GM21367 (cell line): ENCODE measurements at regions not wholly inside any gene's neighbourhood (a gene's known extent, or its start where the extent isn't known, plus 50 kb on each side); places are given as distances from the start of the nearest gene placed in this dataset.
A peak's percentile ranks its signal among the peaks of the same experiment; 100 is the strongest.
"Not testable (repeated sequence)": the region's sequence is repeated elsewhere in the genome, so short reads cannot be mapped to it uniquely, and the experiment has no call there.

ENCODE experiments used
- ATAC-seq: cut with Tn5 transposase; IDR thresholded peaks from one replicate; pipeline ENCODE4 v1.9.1; 2021; ENCODE audit not compliant: unreplicated experiment

DNA sequence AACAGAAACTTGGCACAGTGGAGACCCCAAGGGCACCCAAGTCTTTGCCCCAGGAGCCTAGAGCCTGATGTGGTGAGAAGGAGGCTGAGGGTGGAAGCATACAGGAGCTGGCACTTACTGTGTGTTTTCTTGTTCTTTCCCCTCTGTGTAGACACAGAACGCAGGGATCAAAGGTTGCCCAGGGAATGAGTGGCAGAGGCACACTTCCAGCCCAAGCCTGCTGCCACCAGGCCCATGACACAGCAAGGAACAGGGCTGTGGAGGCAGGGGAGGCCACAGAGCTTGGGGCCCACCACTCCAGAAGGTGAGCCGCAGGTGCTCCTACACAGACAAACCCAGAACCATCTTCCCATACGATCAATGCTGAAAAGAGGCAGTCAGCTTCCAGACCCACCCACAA is 73.9 kb upstream of the S1PR3 start:
- no peak for ATAC-seq

DNA sequence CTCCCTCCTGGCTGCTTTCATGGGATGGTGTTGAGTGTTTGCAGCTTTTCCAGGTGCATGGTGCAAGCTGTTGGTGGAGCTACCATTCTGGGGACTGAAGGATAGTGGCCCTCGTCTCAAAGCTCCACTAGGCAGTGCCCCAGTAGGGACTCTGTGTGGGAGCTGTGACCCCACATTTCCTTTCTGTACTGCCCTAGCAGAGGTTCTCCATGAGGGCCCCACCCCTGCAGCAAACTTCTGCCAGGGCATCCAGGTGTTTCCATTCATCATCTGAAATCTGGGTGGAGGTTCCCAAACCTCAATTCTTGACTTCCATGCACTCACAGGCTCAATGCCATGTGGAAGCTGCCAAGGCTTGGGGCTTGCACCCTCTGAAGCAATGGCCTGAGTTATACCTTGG is 72.7 kb upstream of the S1PR3 start:
- ATAC-seq = not testable (repeated sequence)

DNA sequence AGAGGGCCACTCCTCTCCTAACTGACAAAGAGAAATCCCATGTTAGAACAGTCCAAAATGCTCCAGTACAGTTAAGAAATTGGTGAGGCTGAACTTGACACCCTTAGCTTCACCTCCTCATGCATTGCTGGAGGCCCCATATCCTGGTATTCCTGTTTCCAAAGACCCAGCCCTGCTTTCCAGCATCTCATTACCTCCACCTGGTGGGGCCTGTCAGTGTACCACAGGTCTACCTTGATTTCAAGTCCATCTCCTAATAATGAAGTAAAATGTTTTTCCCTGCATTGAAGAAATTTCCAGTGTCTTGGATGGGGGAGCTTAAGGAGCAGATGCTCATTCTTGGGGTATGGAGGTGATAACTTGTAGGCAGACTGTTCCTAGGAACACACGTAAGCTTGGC is 70.6 kb upstream of the S1PR3 start:
- no peak for ATAC-seq

DNA sequence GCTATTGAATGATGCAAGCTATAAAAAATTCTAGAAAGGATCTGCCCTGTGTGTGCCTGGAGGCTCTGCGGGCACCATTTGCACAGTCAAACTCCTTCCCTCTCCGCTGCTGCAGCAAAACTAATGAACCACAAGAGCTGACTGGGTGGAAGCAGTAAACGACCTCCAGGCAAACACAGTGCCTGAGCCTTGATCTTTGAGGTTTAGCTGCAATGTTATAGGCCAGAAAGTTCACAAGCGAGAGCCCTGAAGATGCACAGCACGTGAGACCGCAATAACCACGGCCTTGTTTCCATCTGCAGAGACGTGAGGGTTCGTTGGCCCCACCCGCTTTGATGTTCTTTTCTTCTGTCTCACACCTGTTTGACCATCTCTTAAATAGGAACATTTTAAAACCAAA is 69.2 kb upstream of the S1PR3 start:
- ATAC-seq = no peak

DNA sequence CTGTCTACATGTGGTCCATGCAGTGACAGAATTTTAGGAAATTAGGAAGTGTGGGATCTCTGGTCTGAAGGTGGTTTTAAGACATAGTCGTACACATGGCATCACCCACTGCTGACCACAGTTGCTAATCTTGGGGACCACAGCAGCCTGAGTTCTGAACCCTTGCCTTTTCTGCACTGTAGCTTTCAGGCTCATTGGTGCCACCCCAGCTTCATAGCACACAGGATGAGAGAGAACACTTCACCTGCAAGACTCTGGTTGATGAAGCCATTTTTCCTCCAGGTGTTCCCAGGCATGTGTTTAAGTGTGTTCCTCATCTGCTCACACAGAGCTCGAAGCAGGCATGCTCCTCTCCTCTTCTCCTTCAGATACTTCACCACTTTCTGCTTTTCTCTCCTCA is 68.2 kb upstream of the S1PR3 start:
- ATAC-seq = no peak

DNA sequence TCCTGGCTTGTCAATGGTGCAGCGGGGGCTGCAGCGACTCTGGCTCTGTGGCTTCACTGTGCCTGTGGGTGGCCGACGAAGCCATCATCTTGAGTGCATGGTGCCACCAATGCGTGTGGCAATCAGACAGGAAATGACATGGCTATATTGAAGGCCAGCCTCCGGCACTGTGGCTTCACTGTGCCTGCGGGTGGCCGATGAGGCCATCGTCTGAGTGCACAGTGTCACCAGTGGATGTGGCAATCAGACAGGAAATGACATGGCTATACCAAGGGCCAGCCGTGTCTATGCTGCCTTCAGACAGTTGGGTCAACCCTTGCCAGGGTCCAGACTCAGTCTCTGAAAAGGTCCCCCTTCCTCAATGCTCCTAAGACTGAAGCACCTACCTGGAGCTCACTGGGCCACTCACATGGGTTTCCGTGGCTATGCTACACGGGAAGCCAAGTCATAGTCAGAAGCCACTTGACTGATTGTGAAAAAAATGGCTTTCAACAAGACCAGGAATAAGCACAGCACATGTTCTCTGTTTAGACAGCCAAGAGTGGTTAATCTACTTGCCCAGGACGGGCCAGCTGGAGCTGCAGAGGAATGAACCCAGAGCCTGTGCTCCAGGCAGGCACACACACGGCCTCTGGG is 67.5 kb upstream of the S1PR3 start:
- no peak for ATAC-seq

DNA sequence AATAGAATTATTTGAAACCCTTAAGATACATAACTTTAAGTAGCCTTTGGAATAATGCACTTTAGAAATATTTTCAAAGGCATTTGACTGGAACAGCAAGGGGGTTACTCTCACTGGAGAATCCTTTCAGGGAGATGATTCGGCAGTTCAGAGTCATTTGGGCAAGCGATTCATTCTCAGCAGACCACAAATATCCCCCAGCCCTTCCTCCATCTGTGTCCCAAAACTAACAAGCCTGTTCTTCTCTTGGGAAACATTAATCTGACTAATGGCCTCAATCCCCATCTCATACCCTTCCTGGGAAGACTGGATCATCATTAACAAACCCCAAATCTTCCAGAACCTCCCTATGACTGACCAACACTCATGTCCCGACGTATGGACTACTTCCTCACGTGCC is 65.8 kb upstream of the S1PR3 start:
- ATAC-seq = no peak

DNA sequence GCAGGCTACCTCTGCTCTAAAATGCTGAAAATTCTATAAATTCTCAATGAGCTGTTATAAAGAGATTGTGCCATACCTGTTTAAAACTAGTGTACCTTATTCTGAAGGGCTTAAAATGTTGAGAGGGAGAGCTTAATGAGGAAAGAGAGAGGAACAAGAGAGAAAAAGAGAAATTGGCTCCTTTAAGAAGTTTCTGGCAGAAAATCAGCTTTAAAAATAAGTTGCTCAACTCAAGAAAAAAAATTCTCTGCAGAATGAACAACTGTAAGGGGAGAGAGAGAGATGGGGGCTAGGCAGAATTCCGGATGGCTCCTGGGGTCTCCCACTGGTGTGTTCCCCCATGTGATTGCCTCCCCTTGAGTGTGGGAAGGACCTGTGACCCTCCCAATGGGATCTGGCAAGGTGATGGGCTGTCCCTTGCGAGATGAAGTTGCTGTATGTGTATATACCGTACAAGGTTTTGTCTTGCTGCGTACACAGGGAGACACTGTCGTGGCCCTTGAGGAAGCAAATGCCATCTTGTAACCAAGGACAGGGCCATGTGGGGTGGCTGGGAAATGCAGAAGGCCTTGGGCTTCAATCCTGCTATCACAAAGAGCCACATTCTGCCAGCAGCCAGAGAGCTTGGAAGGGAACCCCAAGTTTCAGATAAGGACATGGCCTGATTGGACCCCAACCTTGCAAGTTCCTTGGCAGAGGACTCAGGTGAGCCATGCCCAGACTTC is 64.3 kb upstream of the S1PR3 start:
- no peak for ATAC-seq

DNA sequence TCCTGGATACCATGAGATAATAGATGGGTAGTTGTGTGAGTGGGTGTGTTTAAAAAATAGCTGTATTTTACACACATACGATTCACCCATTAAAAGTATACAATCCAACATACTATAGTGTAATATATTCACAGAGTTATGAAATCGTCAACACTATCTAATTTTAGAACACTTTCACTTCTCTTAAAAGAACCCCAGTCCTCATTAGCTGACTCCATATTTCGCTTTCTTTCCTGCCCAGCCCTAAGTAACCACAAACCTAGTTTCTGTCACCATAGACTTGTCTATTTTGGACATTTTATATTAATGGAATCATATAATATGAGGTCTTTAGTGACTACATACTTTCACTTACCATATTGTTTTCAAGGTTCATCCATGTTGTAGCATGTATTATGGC is 63.8 kb upstream of the S1PR3 start:
- peak; percentile 74 for ATAC-seq

DNA sequence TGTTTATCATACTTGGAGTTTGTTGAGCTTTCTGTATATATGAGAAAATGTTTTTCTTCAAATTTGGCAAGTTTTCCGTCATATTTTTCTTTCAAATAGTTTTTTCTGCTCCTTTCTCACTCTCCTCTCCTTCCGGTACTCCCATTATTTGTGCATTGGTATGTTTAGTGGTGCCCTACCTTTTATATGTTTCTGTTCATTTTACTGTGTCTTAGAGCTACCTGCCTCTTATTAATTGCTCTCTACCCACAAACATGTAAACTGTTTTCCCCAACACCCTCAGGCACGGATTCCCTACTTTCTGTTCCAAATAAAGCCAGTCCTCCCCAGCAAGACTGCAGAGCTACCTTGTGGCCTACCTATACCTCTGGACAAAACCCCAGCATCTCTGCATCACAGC is 60.6 kb upstream of the S1PR3 start:
- ATAC-seq = no peak

DNA sequence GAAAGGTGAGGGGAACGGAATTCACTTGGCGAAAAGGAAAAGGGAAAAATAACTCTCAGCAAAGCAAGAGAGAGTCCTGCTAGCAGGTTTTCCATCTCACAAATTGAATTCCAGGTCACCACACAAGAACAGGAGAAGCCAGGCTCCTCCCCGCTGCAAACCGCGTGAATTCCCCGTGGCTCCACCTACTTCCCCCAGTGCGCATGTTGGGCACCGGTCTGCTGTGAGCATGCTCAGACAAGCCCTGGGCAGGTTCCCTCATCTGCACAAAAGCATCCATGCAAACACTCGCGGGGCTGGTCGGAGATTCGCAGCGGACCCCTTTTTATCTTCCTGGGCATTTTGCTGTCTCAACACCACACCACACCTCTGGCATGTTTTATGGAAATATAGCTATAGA is 58.5 kb upstream of the S1PR3 start:
- ATAC-seq = no peak

DNA sequence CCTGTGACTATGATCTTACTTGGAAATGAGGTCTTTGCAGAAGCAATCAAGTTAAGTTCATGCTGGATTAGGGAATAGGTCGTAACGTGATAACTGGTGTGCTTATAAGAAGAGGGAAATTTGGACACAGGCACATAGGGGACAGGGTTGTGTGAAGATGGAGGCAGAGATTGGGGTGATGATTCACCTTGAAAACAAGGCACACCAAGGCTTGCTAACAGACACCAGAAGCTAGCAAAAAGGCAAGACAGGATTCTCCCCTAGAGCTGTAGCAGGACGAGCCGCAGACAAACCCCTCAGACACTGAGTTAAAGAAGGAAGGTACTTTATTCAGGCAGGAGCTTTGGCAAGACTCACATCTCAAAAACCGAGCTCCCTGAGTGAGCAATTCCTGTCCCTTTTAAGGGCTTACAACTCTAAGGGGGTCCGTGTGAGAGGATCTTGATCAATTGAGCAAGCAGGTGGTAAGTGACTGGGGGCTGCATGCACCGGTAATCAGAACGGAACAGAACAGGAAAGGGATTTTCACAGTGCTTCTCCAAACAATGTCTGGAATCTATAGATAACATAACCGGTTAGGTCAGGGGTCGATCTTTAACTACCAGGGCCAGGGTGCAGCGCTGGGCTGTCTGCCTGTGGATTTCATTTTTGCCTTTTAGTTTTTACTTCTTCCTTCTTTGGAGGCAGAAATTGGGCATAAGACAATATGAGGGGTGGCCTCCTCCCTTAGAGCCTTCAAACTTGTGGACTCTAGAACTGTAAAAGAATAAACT is 57.5 kb upstream of the S1PR3 start:
- ATAC-seq = no peak

DNA sequence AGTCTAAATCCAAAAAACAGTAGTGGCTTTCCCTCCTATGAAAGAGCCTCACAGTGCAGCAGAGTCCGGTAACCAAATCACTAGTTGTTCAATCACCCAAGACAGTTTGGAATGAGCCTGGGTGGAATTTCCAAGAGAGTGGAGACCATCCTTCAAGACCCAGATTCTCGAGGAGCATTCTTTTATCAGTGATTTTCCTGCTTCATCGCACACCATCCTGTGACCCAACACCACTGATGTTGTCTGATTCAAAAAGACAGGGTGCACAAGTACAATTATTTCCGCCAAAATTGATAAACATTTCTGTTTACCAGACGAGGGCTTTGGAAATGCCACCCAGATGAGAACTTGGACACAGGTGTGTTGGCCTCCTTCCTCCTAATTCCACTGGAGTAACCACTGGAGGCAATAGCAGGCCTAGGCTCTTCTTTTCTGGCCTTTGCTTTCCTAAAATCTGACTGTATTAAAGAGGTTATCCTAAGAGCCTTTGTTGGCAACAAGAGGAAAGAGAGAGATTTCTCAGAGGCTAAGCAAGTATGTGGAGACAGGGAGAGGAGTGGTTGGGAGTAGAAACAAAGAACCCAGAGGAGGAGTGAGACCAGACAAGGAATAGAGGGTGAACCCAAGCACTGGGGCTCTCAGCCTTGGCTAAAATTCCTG is 56.3 kb upstream of the S1PR3 start:
- no peak for ATAC-seq

DNA sequence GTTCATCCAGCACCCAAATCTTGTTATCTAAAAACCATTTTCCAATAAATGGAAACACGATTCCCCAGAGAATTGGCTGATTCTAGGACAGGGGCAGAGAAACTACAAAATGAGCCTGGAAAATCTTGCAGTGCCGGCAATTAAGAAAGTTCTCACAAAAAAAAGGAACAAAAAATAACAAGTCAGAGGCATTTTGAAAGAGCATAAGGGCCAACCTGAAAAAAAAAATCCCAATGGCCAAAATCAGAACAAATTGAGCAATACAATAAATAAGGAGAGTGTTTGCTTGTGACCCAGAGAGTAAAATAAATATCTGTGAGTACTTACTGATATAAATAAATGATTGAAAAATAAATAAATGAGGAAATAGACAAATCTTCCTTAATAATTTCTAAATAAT is 55.1 kb upstream of the S1PR3 start:
- ATAC-seq = no peak

DNA sequence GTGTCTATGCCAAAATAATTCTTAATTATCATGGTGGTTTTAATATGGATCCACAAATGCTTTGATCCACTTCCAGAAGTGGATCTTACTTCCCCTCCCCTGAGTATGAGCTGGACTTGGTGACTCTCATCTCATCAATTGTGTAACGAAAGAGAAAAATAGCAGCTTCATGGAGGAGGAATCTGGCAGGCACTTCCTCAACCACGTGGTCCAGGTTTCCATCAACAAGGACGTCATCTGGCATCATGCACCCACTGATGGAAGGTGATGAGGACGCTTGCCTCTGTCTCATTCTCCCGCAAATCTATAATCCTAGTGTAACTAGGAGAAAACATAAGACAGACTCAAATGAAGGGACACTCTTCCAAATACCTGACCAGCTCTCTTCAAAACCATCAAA is 54.6 kb upstream of the S1PR3 start:
- ATAC-seq = no peak

DNA sequence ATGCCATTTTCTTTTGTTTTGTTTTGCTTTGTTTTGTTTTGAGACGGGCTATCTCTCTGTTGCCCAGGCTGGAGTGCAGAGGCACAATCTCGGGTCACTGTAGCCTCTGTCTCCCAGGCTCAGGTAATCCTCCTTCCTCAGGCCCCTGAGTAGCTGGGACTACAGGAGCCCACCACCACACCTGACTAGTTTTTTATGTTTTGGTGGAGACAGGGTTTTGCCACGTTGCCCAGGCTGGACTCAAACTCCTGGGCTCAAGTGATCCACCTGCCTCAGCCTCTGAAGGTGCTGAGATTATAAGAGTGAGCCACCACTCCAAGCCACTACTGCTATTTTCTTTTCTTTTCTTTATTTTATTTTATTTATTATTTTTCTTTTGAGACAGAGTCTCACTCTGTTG is 54.0 kb upstream of the S1PR3 start:
- ATAC-seq = no peak

DNA sequence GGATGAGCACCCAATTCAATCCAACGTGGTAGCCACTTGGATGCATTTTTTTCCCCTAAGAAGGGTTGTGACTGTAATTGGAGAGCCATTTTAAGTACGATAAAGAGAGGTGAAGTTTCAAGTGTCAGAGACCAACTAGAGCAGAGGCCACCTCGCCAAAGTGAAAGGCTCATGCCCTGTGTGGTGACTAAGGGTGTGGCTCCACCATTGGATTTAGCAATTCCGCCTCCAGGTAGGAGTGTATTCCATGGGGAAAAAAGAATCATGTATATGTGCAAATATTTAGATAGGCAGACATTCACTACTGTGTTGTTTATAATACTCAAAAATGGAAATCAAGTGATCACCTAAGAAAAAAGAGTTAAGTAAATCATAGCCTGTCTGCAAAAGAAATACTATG is 53.1 kb upstream of the S1PR3 start:
- ATAC-seq = no peak
